GM12878 (cell line): ENCODE measurements at regions not wholly inside any gene's neighbourhood (a gene's known extent, or its start where the extent isn't known, plus 50 kb on each side); places are given as distances from the start of the nearest gene placed in this dataset.

Source experiments
- ATAC-seq: fragments of 200-7000 bp; cut with Tn5 transposase; 3 replicates; pipeline ENCODE4 v1.9.1; 2020; ENCODE audit warnings: mild to moderate bottlenecking, moderate library complexity
- BruUV-seq: library from RNA; stranded (reverse); fragments of 400-500 nt; replicated peaks from 2 replicates; lab custom pipeline; 2021; lab: Mats Ljungman, UMichigan
- CTCF ChIA-PET: fragments of 300-600 bp; sonication (Branson Sonifier 250); formaldehyde crosslinking; extraction: SDS; loops from one replicate; lab custom pipeline; 2021; ENCODE audit warnings: inconsistent platforms; lab: Yijun Ruan, JAX
- POLR2A ChIA-PET: fragments of 350-600 bp; formaldehyde crosslinking; extraction: SDS; loops from one replicate; lab custom pipeline; 2021; ENCODE audit warnings: inconsistent platforms; lab: Charles Lee
- RAD21 ChIA-PET: fragments of 300-600 bp; sonication (Branson Sonifier 250); formaldehyde crosslinking; loops from one replicate; lab custom pipeline; 2023; ENCODE audit warnings: antibody characterized with exemption; ENCODE audit not compliant: unreplicated experiment; lab: Charles Lee
- SMC1A ChIA-PET: fragments of 300-600 bp; sonication (Branson Sonifier 250); formaldehyde crosslinking; loops from one replicate; lab custom pipeline; 2023; ENCODE audit not compliant: unreplicated experiment, uncharacterized antibody; lab: Charles Lee
- DNase-seq: peaks from one replicate; pipeline ENCODE4 v3.0.0-alpha.2; 2011; ENCODE audit warnings: low read depth, low spot score
- FAIRE-seq: peaks from 3 replicates; lab custom pipeline; 2011; peaks lifted over from hg19 to GRCh38; lab: Jason Lieb, UNC
- H2AFZ ChIP-seq: 2 replicates; pipeline ENCODE4 v1.6.0; 2011; ENCODE audit warnings: low read depth, low read length, control low read depth; ENCODE audit not compliant: control insufficient read depth
- H3K27ac ChIP-seq: 2 replicates; pipeline ENCODE4 v1.5.1; 2011; ENCODE audit warnings: control low read depth; ENCODE audit not compliant: control insufficient read depth, insufficient read depth
- H3K27me3 ChIP-seq, 2 experiments: replicated peaks in 1 of 2; 2 replicates each; pipeline versions ENCODE4 v1.6.0 to v1.6.1; 2011; ENCODE audit warnings: low read length in 1 of 2; ENCODE audit not compliant: control insufficient read depth in 2 of 2, insufficient read depth in 2 of 2
- H3K36me3 ChIP-seq, 2 experiments: 2 replicates each; pipeline ENCODE4 v1.5.1; 2011; ENCODE audit warnings: low read length in 1 of 2; ENCODE audit not compliant: control insufficient read depth in 2 of 2, insufficient read depth in 2 of 2
- H3K4me1 ChIP-seq: 2 replicates; pipeline ENCODE4 v1.6.1; 2011; ENCODE audit warnings: mild to moderate bottlenecking, low read length, moderate library complexity, mixed read lengths; ENCODE audit not compliant: control insufficient read depth, insufficient read depth
- H3K4me2 ChIP-seq: 2 replicates; pipeline ENCODE4 v1.6.0; 2011; ENCODE audit warnings: control low read depth; ENCODE audit not compliant: control insufficient read depth, insufficient read depth
- H3K4me3 ChIP-seq: fragments of 200-600 bp; sonication (generic); 2 replicates; pipeline ENCODE4 v1.5.1; 2016
- H3K79me2 ChIP-seq: 2 replicates; pipeline ENCODE4 v1.6.0; 2011; ENCODE audit warnings: low read length; ENCODE audit not compliant: control insufficient read depth, insufficient read depth
- H3K9ac ChIP-seq: 2 replicates; pipeline ENCODE4 v1.8.0; 2011; ENCODE audit warnings: low read length, control low read depth, mixed read lengths; ENCODE audit not compliant: control insufficient read depth, insufficient read depth
- H3K9me3 ChIP-seq: replicated peaks from 3 replicates; pipeline ENCODE4 v1.5.1; 2011; ENCODE audit warnings: mild to moderate bottlenecking, low read length; ENCODE audit not compliant: control insufficient read depth, insufficient read depth
- H4K20me1 ChIP-seq: 2 replicates; pipeline ENCODE4 v1.6.0; 2011; ENCODE audit not compliant: control insufficient read depth, insufficient read depth
- BMI1 ChIP-seq: fragments of 450-650 bp; IDR thresholded peaks from 2 replicates; pipeline ENCODE4 v1.6.1; 2016; ENCODE audit warnings: mild to moderate bottlenecking, moderate library complexity, borderline replicate concordance
- LARP7 ChIP-seq: fragments of 450-650 bp; IDR thresholded peaks from 2 replicates; pipeline ENCODE4 v1.6.1; 2017; ENCODE audit warnings: mild to moderate bottlenecking
- MYC ChIP-seq: IDR thresholded peaks from 2 replicates; pipeline ENCODE4 v1.6.1; 2011; ENCODE audit warnings: mild to moderate bottlenecking, low read length, moderate library complexity, inconsistent platforms; ENCODE audit not compliant: insufficient read depth, insufficient replicate concordance, insufficient read length, severe bottlenecking
- NBN ChIP-seq: fragments of 450-650 bp; IDR thresholded peaks from 2 replicates; pipeline ENCODE4 v1.6.1; 2016
- NR2F1 ChIP-seq: fragments of 450-650 bp; conservative IDR thresholded peaks from 2 replicates; pipeline ENCODE4 v1.6.1; 2017; ENCODE audit warnings: mild to moderate bottlenecking
- PAX5 ChIP-seq: IDR thresholded peaks from 2 replicates; pipeline ENCODE4 v1.6.1; 2011; ENCODE audit warnings: low read depth, low read length, borderline replicate concordance
- POU2F2 ChIP-seq: IDR thresholded peaks from 3 replicates; pipeline ENCODE4 v1.6.1; 2011; ENCODE audit warnings: low read depth, mild to moderate bottlenecking, low read length, borderline replicate concordance
- RAD21 ChIP-seq: IDR thresholded peaks from 2 replicates; pipeline ENCODE4 v1.6.1; 2011; ENCODE audit warnings: mild to moderate bottlenecking, low read depth, low read length, moderate library complexity; ENCODE audit not compliant: insufficient read depth
- RAD51 ChIP-seq: fragments of 450-650 bp; IDR thresholded peaks from 2 replicates; pipeline ENCODE4 v1.6.1; 2016; ENCODE audit warnings: moderate library complexity, mild to moderate bottlenecking, inconsistent platforms
- RBBP5 ChIP-seq: fragments of 200-600 bp; sonication (generic); conservative IDR thresholded peaks from 2 replicates; pipeline ENCODE4 v1.6.1; 2016
- RCOR1 ChIP-seq: conservative IDR thresholded peaks from 2 replicates; pipeline ENCODE4 v1.6.1; 2012; ENCODE audit warnings: low read depth, low read length, improper control_type of control experiment
- RFX5 ChIP-seq: IDR thresholded peaks from 2 replicates; pipeline ENCODE4 v1.6.1; 2011; ENCODE audit warnings: low read depth, low read length, improper control_type of control experiment
- SIX5 ChIP-seq: IDR thresholded peaks from 2 replicates; pipeline ENCODE4 v1.6.1; 2011; ENCODE audit warnings: mild to moderate bottlenecking, low read depth, low read length, moderate library complexity; ENCODE audit not compliant: severe bottlenecking
- SUZ12 ChIP-seq: fragments of 200-600 bp; sonication (generic); IDR thresholded peaks from one replicate; pipeline ENCODE4 v1.6.1; 2018; ENCODE audit warnings: antibody characterized with exemption, mild to moderate bottlenecking; ENCODE audit not compliant: unreplicated experiment
- TCF12 ChIP-seq: IDR thresholded peaks from 2 replicates; pipeline ENCODE4 v1.6.1; 2011; ENCODE audit warnings: low read depth, mild to moderate bottlenecking, low read length
- ZNF207 ChIP-seq: fragments of 450-650 bp; IDR thresholded peaks from 2 replicates; pipeline ENCODE4 v1.6.1; 2014; ENCODE audit warnings: antibody characterized with exemption, mild to moderate bottlenecking, borderline replicate concordance
- ZNF24 ChIP-seq: fragments of 450-650 bp; IDR thresholded peaks from 2 replicates; pipeline ENCODE4 v1.6.1; 2017; ENCODE audit warnings: antibody characterized with exemption, mild to moderate bottlenecking
- ZZZ3 ChIP-seq: IDR thresholded peaks from 2 replicates; pipeline ENCODE4 v1.6.1; 2011; ENCODE audit warnings: low read depth; ENCODE audit not compliant: control insufficient read depth, insufficient read length
- WGBS: methylation state at CpG from one replicate; pipeline ENCODE4 v1.1.6; 2016; ENCODE audit warnings: low lambda C conversion rate; ENCODE audit not compliant: insufficient replicate concordance, insufficient coverage; ENCODE audit errors: missing lambda C conversion rate; 5-methylcytosine and 5-hydroxymethylcytosine counted together
- in situ Hi-C: fragments of 300-500 bp; cut with MboI; formaldehyde crosslinking; loops from 9 replicates; pipeline ENCODE4 v1.14.3; 2018; ENCODE audit warnings: mixed read lengths
- intact Hi-C: fragments of 100-400 bp; cut with micrococcal nuclease; formaldehyde crosslinking; loops from one replicate; pipeline ENCODE4 v1.14.2; 2022; ENCODE audit not compliant: unreplicated experiment
- TF ChIP-seq, protein P1 (sequence below): fragments of 150-350 bp; IDR thresholded peaks from 2 replicates; pipeline ENCODE4 v1.6.1; 2014; ENCODE audit warnings: mild to moderate bottlenecking, low read depth, low read length
- TF ChIP-seq, protein P2 (sequence below): IDR thresholded peaks from 2 replicates; pipeline ENCODE4 v1.6.1; 2011; ENCODE audit warnings: low read depth, low read length, improper control_type of control experiment, borderline replicate concordance
- TF ChIP-seq, protein P3 (sequence below), 3 experiments: IDR thresholded peaks in 2 of 3; conservative IDR thresholded peaks in 1 of 3; 2 replicates each; pipeline ENCODE4 v1.5.1; 2011; ENCODE audit warnings: low read depth in 3 of 3, low read length in 3 of 3, mild to moderate bottlenecking in 3 of 3, control low read depth in 2 of 3, moderate library complexity in 2 of 3, inconsistent platforms in 1 of 3, mixed read lengths in 1 of 3; ENCODE audit not compliant: control insufficient read depth in 2 of 3, insufficient read depth in 1 of 3; ENCODE audit errors: extremely low read depth in 1 of 3

DNA sequence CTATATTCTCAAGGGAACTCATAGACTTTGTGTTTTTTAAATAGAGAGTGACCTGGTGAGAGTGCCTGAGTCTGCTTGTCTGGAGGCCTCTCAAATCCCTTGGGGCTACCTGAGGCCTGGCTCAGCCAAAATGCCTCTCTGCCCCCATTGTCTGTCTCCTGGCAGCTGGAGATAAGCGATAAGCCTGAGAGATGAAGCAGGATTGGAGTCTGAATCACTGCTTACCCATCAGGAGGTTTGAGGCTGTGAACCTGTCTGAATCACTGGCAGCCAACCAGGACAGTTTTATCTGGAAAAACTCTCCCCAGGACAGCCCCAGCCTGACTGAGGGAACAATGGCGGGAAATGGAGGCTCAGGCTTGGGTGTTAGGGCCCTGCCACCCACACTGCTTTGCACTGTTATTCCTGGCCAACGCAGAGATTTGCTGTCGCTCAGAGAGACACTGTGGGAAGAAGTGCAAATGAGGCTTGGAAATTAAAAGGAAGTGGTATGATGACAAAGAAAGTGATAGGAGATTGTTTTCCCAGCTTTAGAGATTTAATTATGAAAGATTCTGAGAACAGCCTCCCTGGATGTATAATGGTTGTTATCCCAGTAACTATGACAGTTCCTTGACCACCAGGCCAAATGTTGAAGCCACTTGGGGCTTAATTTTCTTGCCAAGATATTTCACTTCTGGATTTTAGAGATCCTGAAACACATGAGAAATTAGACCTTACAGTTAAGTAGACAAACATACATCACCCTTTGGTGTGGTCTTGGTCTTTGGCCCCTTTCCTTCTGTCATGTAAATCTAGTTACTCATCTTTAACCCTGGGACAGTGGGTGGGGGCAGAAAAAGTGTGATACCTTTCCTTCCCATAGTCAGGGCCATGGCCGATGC, 102.1 kb downstream of the RASSF10 start:
- in situ Hi-C loops: no loop called here
- H3K4me2 ChIP-seq: no peak overlapping the region
- no peak for TF ChIP-seq LARP7
- TF ChIP-seq RAD21: no peak
- TF ChIP-seq MYC: no peak
- TF ChIP-seq TCF12: no peak
- TF ChIP-seq ZZZ3: no peak
- TF ChIP-seq ZNF207: no peak
- no peak for TF ChIP-seq ZNF24
- no peak for TF ChIP-seq SUZ12
- TF ChIP-seq RFX5: no peak
- no peak for TF ChIP-seq RAD51
- TF ChIP-seq, protein P1, sequence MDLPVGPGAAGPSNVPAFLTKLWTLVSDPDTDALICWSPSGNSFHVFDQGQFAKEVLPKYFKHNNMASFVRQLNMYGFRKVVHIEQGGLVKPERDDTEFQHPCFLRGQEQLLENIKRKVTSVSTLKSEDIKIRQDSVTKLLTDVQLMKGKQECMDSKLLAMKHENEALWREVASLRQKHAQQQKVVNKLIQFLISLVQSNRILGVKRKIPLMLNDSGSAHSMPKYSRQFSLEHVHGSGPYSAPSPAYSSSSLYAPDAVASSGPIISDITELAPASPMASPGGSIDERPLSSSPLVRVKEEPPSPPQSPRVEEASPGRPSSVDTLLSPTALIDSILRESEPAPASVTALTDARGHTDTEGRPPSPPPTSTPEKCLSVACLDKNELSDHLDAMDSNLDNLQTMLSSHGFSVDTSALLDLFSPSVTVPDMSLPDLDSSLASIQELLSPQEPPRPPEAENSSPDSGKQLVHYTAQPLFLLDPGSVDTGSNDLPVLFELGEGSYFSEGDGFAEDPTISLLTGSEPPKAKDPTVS: no peak
- TF ChIP-seq, protein P2, sequence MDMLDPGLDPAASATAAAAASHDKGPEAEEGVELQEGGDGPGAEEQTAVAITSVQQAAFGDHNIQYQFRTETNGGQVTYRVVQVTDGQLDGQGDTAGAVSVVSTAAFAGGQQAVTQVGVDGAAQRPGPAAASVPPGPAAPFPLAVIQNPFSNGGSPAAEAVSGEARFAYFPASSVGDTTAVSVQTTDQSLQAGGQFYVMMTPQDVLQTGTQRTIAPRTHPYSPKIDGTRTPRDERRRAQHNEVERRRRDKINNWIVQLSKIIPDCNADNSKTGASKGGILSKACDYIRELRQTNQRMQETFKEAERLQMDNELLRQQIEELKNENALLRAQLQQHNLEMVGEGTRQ: no peak
- TF ChIP-seq RCOR1: no peak
- TF ChIP-seq RBBP5: no peak
- TF ChIP-seq NR2F1: peak; percentile 89
- TF ChIP-seq PAX5: no peak
- TF ChIP-seq NBN: no peak
- no peak for TF ChIP-seq POU2F2
- TF ChIP-seq SIX5: no peak
- no peak for TF ChIP-seq BMI1
- TF ChIP-seq, protein P3, sequence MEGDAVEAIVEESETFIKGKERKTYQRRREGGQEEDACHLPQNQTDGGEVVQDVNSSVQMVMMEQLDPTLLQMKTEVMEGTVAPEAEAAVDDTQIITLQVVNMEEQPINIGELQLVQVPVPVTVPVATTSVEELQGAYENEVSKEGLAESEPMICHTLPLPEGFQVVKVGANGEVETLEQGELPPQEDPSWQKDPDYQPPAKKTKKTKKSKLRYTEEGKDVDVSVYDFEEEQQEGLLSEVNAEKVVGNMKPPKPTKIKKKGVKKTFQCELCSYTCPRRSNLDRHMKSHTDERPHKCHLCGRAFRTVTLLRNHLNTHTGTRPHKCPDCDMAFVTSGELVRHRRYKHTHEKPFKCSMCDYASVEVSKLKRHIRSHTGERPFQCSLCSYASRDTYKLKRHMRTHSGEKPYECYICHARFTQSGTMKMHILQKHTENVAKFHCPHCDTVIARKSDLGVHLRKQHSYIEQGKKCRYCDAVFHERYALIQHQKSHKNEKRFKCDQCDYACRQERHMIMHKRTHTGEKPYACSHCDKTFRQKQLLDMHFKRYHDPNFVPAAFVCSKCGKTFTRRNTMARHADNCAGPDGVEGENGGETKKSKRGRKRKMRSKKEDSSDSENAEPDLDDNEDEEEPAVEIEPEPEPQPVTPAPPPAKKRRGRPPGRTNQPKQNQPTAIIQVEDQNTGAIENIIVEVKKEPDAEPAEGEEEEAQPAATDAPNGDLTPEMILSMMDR (IDR thresholded peaks at IDR 0.05 in 2 of 3, conservative IDR thresholded peaks at IDR 0.05 in 1 of 3; ENCODE audit: control insufficient read depth in 2 of 3, extremely low read depth in 1 of 3, insufficient read depth in 1 of 3, low read depth in 3 of 3, low read length in 3 of 3): no peak

More for the DNA sequence above, 102.1 kb downstream of the RASSF10 start:
- WGBS: 72% methylated on average over 5 of the region's 5 CpGs
- Histone ChIP-seq H3K9me3 (no peaks in the 10 kb centered on the region; the same call in 2 of the 3 replicates), H3K27ac (no peak overlapping the region), H4K20me1 (no peaks in the 10 kb centered on the region), H3K4me3 (no peak overlapping the region), H3K79me2 (no peaks in the 10 kb centered on the region), H2AFZ (no peak overlapping the region), H3K27me3 (no peaks in the 10 kb centered on the region), H3K4me1 (no peaks in the 10 kb centered on the region), H3K36me3 (no peaks in the 10 kb centered on the region), H3K9ac (no peak overlapping the region)
- no peak for FAIRE-seq
- no peak for DNase-seq
- CTCF ChIA-PET: interaction anchor here (0.6 to 2.7 kb wide), 4 partner anchors 9 to 698 kb away, joined by 3 to 7 read pairs (median 3); no protein-coding TSS in a partner anchor
- intact Hi-C loops: loop anchor here (1.0 to 5.0 kb wide), 2 partner anchors 59 to 98 kb away; no protein-coding TSS in a partner anchor
- POLR2A ChIA-PET: no interaction called here
- BruUV-seq: no TSS peak
- ATAC-seq: peak; percentile 55
- SMC1A ChIA-PET: interaction anchor here (0.6 to 5.3 kb wide), 10 partner anchors 30 to 273 kb away, joined by 3 to 52 read pairs (median 4); no protein-coding TSS in a partner anchor
- RAD21 ChIA-PET: interaction anchor here (1.0 to 1.4 kb wide), 2 partner anchors 41 to 65 kb away, joined by 3 to 4 read pairs; no protein-coding TSS in a partner anchor
